GM10266 (cell line): ENCODE measurements at regions not wholly inside any gene's neighbourhood (a gene's known extent, or its start where the extent isn't known, plus 50 kb on each side); places are given as distances from the start of the nearest gene placed in this dataset.

Source experiments
- DNase-seq: peaks from one replicate; pipeline ENCODE4 v3.0.0; 2012; ENCODE audit errors: extremely low spot score
- TF ChIP-seq, protein P1 (sequence below): IDR thresholded peaks from 2 replicates; pipeline ENCODE4 v1.5.1; 2012; ENCODE audit warnings: mild to moderate bottlenecking, low read depth; ENCODE audit not compliant: control insufficient read depth, insufficient read depth; ENCODE audit errors: missing control alignments

DNA sequence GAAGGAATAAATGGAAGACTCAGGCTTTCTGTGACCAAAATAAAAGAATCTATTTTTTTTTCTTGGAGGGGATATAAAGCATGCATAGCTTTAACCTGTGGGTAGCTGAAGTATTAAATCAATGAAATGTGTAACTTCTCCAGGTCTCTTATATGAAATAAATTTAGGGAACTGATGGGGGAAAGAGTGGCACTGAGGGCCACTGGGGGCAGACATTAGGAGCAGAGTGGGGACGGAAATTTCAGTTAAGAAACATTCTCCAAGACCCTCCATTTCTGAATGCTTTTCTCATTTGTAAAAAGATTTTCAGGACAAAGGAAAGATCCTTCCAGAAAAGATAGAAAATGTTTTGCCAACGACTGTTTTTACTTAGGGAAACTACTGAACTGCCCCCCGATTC is 131.0 kb downstream of the GPX5 start:
- no peak for DNase-seq
- TF ChIP-seq, protein P1, sequence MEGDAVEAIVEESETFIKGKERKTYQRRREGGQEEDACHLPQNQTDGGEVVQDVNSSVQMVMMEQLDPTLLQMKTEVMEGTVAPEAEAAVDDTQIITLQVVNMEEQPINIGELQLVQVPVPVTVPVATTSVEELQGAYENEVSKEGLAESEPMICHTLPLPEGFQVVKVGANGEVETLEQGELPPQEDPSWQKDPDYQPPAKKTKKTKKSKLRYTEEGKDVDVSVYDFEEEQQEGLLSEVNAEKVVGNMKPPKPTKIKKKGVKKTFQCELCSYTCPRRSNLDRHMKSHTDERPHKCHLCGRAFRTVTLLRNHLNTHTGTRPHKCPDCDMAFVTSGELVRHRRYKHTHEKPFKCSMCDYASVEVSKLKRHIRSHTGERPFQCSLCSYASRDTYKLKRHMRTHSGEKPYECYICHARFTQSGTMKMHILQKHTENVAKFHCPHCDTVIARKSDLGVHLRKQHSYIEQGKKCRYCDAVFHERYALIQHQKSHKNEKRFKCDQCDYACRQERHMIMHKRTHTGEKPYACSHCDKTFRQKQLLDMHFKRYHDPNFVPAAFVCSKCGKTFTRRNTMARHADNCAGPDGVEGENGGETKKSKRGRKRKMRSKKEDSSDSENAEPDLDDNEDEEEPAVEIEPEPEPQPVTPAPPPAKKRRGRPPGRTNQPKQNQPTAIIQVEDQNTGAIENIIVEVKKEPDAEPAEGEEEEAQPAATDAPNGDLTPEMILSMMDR, result peak; percentile 2

DNA sequence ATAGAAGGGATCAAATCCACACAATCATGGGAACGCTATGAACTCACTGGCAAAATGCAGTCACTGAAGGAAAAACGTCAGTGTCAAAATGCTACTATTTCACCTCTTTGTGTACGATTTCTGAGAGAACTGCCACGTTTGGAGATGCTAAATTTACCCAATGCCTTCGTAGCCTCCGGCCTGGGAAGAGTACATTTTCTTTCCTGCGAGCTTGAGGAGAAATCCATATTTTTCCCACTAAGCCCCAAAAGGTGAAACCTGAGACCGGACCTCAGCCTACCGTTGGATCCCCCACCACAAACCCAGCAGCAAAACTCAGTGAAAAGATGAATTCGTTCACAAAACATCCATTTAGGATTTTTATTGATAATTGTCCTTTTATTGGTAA is 131.7 kb downstream of the GPX5 start:
- no peak for DNase-seq
- TF ChIP-seq, protein P1, result no peak

DNA sequence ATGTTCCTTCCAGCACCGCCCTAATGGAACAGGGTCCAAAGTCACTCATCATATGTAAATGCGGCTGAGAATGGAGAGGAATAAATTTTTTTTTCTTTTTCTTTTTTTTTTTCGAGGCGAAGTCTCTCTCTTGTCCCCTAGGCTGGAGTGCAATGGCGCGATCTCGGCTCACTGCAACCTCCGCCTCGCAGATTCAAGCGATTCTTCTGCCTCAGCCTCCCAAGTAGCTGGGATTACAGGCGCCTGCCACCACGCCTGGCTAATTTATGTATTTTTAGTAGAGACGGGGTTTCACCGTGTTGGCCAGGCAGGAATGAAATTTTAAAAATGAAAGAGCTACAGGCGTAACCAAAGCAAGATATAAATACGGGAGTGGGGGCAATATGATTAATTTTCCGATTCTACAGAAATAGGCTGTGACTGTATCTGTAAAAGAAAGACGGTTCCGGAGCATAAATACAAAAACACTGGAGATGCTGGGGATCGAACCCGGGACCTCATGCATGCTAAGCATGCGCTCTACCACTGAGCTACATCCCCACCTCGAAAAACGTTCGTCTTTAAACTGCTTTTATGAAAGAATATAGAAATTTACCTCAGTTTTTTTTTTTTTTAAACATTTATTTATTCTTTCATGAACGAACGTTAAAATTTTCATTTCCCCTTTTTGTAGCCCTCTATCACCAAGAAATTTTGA is 132.2 kb downstream of the GPX5 start:
- TF ChIP-seq, protein P1, result no peak
- DNase-seq, result peak; percentile 62

DNA sequence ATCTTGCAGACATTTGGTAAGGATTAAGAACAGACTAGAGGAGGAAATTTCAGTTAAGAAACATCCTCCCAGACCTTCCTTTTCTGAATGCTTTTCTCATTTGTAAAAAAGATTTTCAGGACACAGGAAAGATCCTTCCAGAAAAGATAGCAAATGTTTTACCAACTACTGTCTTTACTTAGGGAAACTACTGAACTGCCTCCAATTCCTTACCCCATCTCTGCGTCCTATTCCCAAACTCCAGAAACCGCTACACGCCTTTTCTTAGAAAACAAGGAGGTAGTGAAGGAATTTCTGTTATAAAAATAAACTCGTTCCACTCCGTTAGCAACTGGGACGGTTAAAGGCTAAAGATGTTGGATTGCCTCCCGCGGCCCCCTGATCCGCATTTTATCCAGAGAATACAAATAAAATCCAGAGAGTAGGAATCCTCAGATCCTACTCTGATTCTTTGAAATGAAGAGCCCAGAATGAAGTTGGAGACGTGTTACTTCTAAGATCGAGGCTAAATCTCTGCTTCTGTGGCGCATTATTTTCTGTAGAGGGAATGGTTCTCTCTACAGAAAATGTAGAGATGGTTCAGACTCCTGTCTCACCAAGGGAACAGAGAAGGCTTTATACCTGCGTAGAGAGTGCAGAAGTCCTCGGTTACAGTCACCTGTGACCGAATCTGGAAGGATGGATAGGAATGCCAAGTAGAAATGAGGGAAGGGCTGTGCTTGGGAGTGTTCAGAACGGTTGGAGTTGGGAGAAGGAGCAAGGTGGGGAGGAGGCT is 133.0 kb downstream of the GPX5 start:
- TF ChIP-seq, protein P1, result no peak
- no peak for DNase-seq

DNA sequence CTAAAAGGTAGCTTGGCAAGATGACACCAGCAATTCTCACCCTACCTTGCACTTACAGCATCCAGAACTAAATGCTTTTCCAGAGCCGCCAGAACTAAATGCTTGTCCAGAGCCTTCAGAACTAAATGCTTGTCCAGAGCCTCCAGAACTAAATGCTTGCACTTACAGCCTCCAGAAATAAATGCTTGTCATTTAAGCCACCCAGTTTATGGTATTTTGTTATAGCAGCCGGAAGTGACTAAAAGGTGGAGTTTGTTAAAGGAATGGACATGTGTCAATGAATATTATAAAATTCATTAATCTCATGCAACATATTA is 133.5 kb downstream of the GPX5 start:
- TF ChIP-seq, protein P1, result no peak
- no peak for DNase-seq

DNA sequence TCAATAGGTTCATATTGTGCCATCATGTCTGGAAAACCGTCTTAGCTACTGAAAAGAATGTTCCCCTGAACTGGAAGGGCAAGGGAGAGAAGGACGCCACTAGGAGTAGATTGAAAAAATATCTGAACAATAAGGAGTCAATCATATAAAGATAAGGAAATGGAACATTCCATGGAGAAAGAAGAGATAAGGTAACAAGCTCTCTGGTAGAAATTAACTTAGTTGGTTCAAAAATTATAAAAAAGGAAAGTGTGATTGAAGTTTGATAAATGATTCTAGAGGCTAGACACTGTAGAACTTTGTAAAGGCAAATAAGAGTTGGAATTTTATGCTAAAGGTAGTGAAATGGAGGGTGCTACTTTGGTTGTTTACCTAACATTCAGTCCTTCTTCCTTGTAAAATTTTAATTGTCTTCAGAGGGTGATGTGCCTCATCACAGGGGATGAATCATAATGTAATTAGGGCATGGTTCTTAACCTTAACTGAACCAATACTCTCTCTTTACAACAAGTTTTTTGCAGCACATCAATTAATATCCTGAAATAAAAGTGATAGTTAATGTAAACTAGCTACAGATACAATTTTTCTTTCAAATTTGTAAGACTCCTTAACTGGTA is 135.5 kb downstream of the GPX5 start:
- DNase-seq, result no peak
- TF ChIP-seq, protein P1, result no peak
